ENCODE measurements at regions not wholly inside any gene's neighbourhood (a gene's known extent, or its start where the extent isn't known, plus 50 kb on each side); places are given as distances from the start of the nearest gene placed in this dataset.

GRCh38 chr4:65066106-65066505 lies 604.2 kb downstream of the EPHA5 start:
- TF ChIP-seq CTCF (IDR thresholded peaks at IDR 0.05) (no peak), POLR2A (IDR thresholded peaks at IDR 0.05) (no peak)

Data from breast epithelium (tissue), 3 donors.